IMR-90 (cell line): ENCODE measurements at regions not wholly inside any gene's neighbourhood (a gene's known extent, or its start where the extent isn't known, plus 50 kb on each side); places are given as distances from the start of the nearest gene placed in this dataset.

Source experiments
- CEBPB ChIP-seq: IDR thresholded peaks from 2 replicates; pipeline ENCODE4 v1.6.1; 2012; ENCODE audit warnings: low read depth, low read length, improper control_type of control experiment
- CTCF ChIP-seq: conservative IDR thresholded peaks from 2 replicates; pipeline ENCODE4 v1.5.1; 2012; ENCODE audit warnings: mild to moderate bottlenecking, low read depth, low read length, improper control_type of control experiment
- MAFK ChIP-seq: IDR thresholded peaks from 2 replicates; pipeline ENCODE4 v1.6.1; 2012; ENCODE audit warnings: low read depth, low read length, improper control_type of control experiment
- MAZ ChIP-seq: IDR thresholded peaks from 2 replicates; pipeline ENCODE4 v1.6.1; 2012; ENCODE audit warnings: low read depth, mild to moderate bottlenecking, low read length, improper control_type of control experiment, moderate library complexity, borderline replicate concordance
- MXI1 ChIP-seq: IDR thresholded peaks from 2 replicates; pipeline ENCODE4 v1.6.1; 2012; ENCODE audit warnings: low read depth, mild to moderate bottlenecking, low read length, moderate library complexity, borderline replicate concordance
- NFE2L2 ChIP-seq: fragments of 150-350 bp; IDR thresholded peaks from 2 replicates; pipeline ENCODE4 v1.6.1; 2016; ENCODE audit warnings: low read depth, mild to moderate bottlenecking, low read length
- POLR2A ChIP-seq: IDR thresholded peaks from 2 replicates; pipeline ENCODE4 v1.6.1; 2012; ENCODE audit warnings: mild to moderate bottlenecking, low read depth, low read length
- RAD21 ChIP-seq: IDR thresholded peaks from 2 replicates; pipeline ENCODE4 v1.6.1; 2012; ENCODE audit warnings: low read length, improper control_type of control experiment
- RCOR1 ChIP-seq: IDR thresholded peaks from 2 replicates; pipeline ENCODE4 v1.6.1; 2012; ENCODE audit warnings: mild to moderate bottlenecking, low read length, improper control_type of control experiment; ENCODE audit not compliant: insufficient replicate concordance
- RFX5 ChIP-seq: IDR thresholded peaks from 2 replicates; pipeline ENCODE4 v1.8.0; 2012; ENCODE audit warnings: low read depth, mild to moderate bottlenecking, low read length, moderate library complexity
- SMC3 ChIP-seq: fragments of 150-350 bp; IDR thresholded peaks from 2 replicates; pipeline ENCODE4 v1.6.1; 2016; ENCODE audit warnings: low read depth, mild to moderate bottlenecking, antibody characterized with exemption, low read length, moderate library complexity
- USF2 ChIP-seq: fragments of 150-350 bp; IDR thresholded peaks from 2 replicates; pipeline ENCODE4 v1.6.1; 2017; ENCODE audit warnings: mild to moderate bottlenecking, antibody characterized with exemption, low read length, low read depth

- TF ChIP-seq CTCF (no peak), MAFK (no peak), MAZ (no peak), POLR2A (no peak), USF2 (no peak), CEBPB (no peak), RCOR1 (no peak), NFE2L2 (no peak), MXI1 (no peak), SMC3 (no peak), RAD21 (no peak), RFX5 (no peak)
Observed at GRCh38 chr9:24464319-24464951, 81.3 kb downstream of the IZUMO3 start.
